ENCODE measurements at regions not wholly inside any gene's neighbourhood (a gene's known extent, or its start where the extent isn't known, plus 50 kb on each side); places are given as distances from the start of the nearest gene placed in this dataset.

DNA sequence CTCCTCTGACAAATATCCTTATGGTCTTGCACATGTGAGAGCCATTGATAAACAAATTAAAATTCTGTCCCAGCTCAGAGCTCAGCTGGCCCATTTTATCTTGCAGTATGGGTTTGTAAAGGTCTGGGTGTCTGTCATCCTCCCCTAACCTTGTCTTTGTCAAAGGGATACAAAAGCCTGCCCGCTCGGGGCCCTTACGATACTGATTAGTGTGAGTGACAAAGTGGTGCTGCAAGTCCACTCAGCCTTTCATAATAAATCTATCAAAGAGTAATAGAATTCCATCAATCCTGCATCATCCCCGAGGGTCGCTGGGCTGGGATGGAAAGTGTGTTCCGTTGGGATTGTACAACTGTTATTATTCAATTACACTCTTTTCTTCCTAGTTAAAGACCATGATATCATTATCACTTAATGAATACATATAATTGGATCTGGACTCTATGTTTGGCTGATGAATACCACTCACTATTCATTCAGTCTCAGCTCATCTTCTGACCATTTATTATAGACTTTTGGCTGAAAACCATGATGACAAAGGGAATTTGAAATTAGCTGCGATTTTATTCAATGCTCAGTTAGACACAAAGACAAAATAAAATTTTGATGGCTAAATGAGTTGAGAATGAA is 122.5 kb upstream of the FOXD3 start:
- no peaks in the 10 kb centered on the region for H3K4me1 ChIP-seq (ENCODE audit: control insufficient read depth, extremely low read depth, insufficient read depth, low read length)
- H3K9ac ChIP-seq (ENCODE audit: control insufficient read depth, extremely low read depth, insufficient read depth, low read length) = no peak overlapping the region
- DNase-seq (ENCODE audit: low read depth, low spot score) = no peak
- H3K4me2 ChIP-seq (ENCODE audit: control insufficient read depth, extremely low read depth, insufficient read depth, low read depth, low read length) = no peak overlapping the region
- H3K79me2 ChIP-seq (ENCODE audit: control insufficient read depth, insufficient read depth, low read length) = no peaks in the 10 kb centered on the region
- no peak overlapping the region for H2AFZ ChIP-seq (ENCODE audit: control insufficient read depth, low read length)
- FAIRE-seq = no peak
- no peaks in the 10 kb centered on the region for H4K20me1 ChIP-seq (ENCODE audit: control insufficient read depth, extremely low read depth, insufficient read depth, low read length)
- no peak overlapping the region for H3K27ac ChIP-seq (ENCODE audit: control insufficient read depth, insufficient read depth, low read length)
- no peaks in the 10 kb centered on the region for H3K36me3 ChIP-seq (ENCODE audit: control insufficient read depth in 2 of 2, extremely low read depth in 1 of 2, insufficient read depth in 2 of 2, low read length in 2 of 2)
- dilution Hi-C loops (cut with MboI; ENCODE audit: extremely low pct_ligation_motif_present, low sequenced_read_pairs) = no loop called here
- no peaks in the 10 kb centered on the region for H3K9me1 ChIP-seq (ENCODE audit: control insufficient read depth, extremely low read depth, insufficient read depth, low read length)
- TF ChIP-seq EZH2 (IDR thresholded peaks at IDR 0.05; ENCODE audit: low read length) (no peak), CTCF (optimal IDR thresholded peaks at IDR 0.05 in 1 of 3, IDR thresholded peaks at IDR 0.05 in 1 of 3, conservative IDR thresholded peaks at IDR 0.05 in 1 of 3; ENCODE audit: extremely low read depth in 1 of 3, insufficient read depth in 2 of 3, low read length in 3 of 3) (no peak)
- peaks cover 3% of the 10 kb centered on the region for H3K27me3 ChIP-seq (ENCODE audit: control insufficient read depth, extremely low read depth, insufficient read depth, low read length)
- no peak overlapping the region for H3K4me3 ChIP-seq (ENCODE audit: control insufficient read depth in 2 of 3, extremely low read depth in 1 of 3, insufficient read depth in 2 of 3, low read depth in 1 of 3, low read length in 3 of 3)
- no peaks in the 10 kb centered on the region for H3K9me3 ChIP-seq (ENCODE audit: control insufficient read depth, low read depth, low read length)

GRCh38 chr1:63200676-63201075 is 121.7 kb upstream of the FOXD3 start:
- Histone ChIP-seq H3K4me2 (ENCODE audit: control insufficient read depth, extremely low read depth, insufficient read depth, low read depth, low read length) (no peak overlapping the region), H3K9me1 (ENCODE audit: control insufficient read depth, extremely low read depth, insufficient read depth, low read length) (no peaks in the 10 kb centered on the region), H3K9ac (ENCODE audit: control insufficient read depth, extremely low read depth, insufficient read depth, low read length) (no peak overlapping the region), H3K4me1 (ENCODE audit: control insufficient read depth, extremely low read depth, insufficient read depth, low read length) (no peaks in the 10 kb centered on the region), H3K79me2 (ENCODE audit: control insufficient read depth, insufficient read depth, low read length) (no peaks in the 10 kb centered on the region), H3K4me3 (ENCODE audit: control insufficient read depth in 2 of 3, extremely low read depth in 1 of 3, insufficient read depth in 2 of 3, low read depth in 1 of 3, low read length in 3 of 3) (no peak overlapping the region), H3K27ac (ENCODE audit: control insufficient read depth, insufficient read depth, low read length) (no peak overlapping the region), H3K36me3 (ENCODE audit: control insufficient read depth in 2 of 2, extremely low read depth in 1 of 2, insufficient read depth in 2 of 2, low read length in 2 of 2) (no peaks in the 10 kb centered on the region), H4K20me1 (ENCODE audit: control insufficient read depth, extremely low read depth, insufficient read depth, low read length) (no peaks in the 10 kb centered on the region), H3K9me3 (ENCODE audit: control insufficient read depth, low read depth, low read length) (no peaks in the 10 kb centered on the region), H2AFZ (ENCODE audit: control insufficient read depth, low read length) (no peak overlapping the region), H3K27me3 (ENCODE audit: control insufficient read depth, extremely low read depth, insufficient read depth, low read length) (peaks cover 3% of the 10 kb centered on the region)
- dilution Hi-C loops (cut with MboI; ENCODE audit: extremely low pct_ligation_motif_present, low sequenced_read_pairs) = no loop called here
- DNase-seq (ENCODE audit: low read depth, low spot score) (no peak), FAIRE-seq (no peak)
- no peak for TF ChIP-seq CTCF (optimal IDR thresholded peaks at IDR 0.05 in 1 of 3, IDR thresholded peaks at IDR 0.05 in 1 of 3, conservative IDR thresholded peaks at IDR 0.05 in 1 of 3; ENCODE audit: extremely low read depth in 1 of 3, insufficient read depth in 2 of 3, low read length in 3 of 3)
- no peak for TF ChIP-seq EZH2 (IDR thresholded peaks at IDR 0.05; ENCODE audit: low read length)

Data from keratinocyte (primary cell).